Upper lobe of left lung (tissue), 4 donors: ENCODE measurements at regions not wholly inside any gene's neighbourhood (a gene's known extent, or its start where the extent isn't known, plus 50 kb on each side); places are given as distances from the start of the nearest gene placed in this dataset.

Experiments
- POLR2A ChIP-seq, 4 donors: fragments of 450-650 bp; IDR thresholded peaks; one replicate each; pipeline ENCODE4 v1.5.1; 2016 to 2017; ENCODE audit warnings: antibody characterized with exemption in 4 of 4, mild to moderate bottlenecking in 2 of 4
- POLR2AphosphoS5 ChIP-seq, 2 donors: sonication (generic); formaldehyde crosslinking; IDR thresholded peaks; one replicate each; pipeline ENCODE4 v1.5.1; 2017; ENCODE audit warnings: antibody characterized with exemption in 2 of 2
- TF ChIP-seq, protein P1 (sequence below), 6 experiments: fragments of 450-650 bp in 4 of 6; fragments of 200-600 bp in 2 of 6; sonication (generic) in 2 of 6; IDR thresholded peaks; one replicate each; pipeline ENCODE4 v1.5.1; 2016 to 2019; ENCODE audit warnings: antibody characterized with exemption in 6 of 6

DNA sequence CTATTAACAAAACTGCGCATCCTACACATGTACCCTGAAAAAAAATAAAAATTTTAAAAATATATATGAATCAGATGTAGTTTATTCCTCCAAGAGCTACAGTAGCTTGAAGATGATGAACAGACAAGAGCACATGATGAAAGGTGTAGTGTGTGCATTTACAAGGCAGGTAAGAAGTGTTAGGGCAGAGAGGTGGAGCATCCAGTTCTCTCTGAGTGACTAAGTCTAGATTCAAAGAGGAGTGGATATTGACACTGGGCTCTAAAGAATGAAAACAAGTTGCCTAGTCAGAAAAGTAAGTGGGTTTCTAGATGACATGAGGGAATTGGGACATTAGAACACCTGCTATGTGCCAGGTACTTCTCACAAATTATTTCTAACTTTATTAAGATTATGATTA is 76.0 kb upstream of the CARD18 start:
- TF ChIP-seq, protein P1, sequence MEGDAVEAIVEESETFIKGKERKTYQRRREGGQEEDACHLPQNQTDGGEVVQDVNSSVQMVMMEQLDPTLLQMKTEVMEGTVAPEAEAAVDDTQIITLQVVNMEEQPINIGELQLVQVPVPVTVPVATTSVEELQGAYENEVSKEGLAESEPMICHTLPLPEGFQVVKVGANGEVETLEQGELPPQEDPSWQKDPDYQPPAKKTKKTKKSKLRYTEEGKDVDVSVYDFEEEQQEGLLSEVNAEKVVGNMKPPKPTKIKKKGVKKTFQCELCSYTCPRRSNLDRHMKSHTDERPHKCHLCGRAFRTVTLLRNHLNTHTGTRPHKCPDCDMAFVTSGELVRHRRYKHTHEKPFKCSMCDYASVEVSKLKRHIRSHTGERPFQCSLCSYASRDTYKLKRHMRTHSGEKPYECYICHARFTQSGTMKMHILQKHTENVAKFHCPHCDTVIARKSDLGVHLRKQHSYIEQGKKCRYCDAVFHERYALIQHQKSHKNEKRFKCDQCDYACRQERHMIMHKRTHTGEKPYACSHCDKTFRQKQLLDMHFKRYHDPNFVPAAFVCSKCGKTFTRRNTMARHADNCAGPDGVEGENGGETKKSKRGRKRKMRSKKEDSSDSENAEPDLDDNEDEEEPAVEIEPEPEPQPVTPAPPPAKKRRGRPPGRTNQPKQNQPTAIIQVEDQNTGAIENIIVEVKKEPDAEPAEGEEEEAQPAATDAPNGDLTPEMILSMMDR (IDR thresholded peaks at IDR 0.05) = no peak
- TF ChIP-seq POLR2A (IDR thresholded peaks at IDR 0.05) (no peak), POLR2AphosphoS5 (IDR thresholded peaks at IDR 0.05) (no peak)
